ENCODE measurements at regions not wholly inside any gene's neighbourhood (a gene's known extent, or its start where the extent isn't known, plus 50 kb on each side); places are given as distances from the start of the nearest gene placed in this dataset.

DNA sequence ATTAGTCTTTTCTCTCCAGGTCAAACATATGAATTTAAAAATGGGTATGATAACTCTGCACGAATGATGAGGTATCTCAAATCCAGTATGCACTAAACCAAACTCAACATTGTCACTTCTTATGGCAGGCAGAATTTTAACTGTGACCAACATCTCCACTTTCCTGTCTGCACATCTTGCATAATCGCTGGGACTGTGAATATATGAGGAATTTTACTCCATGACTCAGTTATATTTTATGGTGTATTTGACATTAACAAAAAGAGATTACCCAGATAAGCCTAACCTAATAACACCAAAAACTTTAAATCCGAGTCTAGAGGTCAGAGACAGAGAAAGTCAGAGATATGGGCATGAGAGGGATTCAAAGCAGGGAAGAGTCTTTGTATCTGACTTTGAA is 454.5 kb upstream of the SEMA3D start:
- Histone ChIP-seq H3K4me3 (replicated peaks; ENCODE audit: insufficient read depth, low read length) (no peak overlapping the region), H3K27me3 (ENCODE audit: insufficient read depth, poor library complexity, severe bottlenecking) (no peaks in the 10 kb centered on the region), H3K27ac (replicated peaks) (no peak overlapping the region)
- TF ChIP-seq, protein P1, sequence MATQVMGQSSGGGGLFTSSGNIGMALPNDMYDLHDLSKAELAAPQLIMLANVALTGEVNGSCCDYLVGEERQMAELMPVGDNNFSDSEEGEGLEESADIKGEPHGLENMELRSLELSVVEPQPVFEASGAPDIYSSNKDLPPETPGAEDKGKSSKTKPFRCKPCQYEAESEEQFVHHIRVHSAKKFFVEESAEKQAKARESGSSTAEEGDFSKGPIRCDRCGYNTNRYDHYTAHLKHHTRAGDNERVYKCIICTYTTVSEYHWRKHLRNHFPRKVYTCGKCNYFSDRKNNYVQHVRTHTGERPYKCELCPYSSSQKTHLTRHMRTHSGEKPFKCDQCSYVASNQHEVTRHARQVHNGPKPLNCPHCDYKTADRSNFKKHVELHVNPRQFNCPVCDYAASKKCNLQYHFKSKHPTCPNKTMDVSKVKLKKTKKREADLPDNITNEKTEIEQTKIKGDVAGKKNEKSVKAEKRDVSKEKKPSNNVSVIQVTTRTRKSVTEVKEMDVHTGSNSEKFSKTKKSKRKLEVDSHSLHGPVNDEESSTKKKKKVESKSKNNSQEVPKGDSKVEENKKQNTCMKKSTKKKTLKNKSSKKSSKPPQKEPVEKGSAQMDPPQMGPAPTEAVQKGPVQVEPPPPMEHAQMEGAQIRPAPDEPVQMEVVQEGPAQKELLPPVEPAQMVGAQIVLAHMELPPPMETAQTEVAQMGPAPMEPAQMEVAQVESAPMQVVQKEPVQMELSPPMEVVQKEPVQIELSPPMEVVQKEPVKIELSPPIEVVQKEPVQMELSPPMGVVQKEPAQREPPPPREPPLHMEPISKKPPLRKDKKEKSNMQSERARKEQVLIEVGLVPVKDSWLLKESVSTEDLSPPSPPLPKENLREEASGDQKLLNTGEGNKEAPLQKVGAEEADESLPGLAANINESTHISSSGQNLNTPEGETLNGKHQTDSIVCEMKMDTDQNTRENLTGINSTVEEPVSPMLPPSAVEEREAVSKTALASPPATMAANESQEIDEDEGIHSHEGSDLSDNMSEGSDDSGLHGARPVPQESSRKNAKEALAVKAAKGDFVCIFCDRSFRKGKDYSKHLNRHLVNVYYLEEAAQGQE (IDR thresholded peaks at IDR 0.05; ENCODE audit: insufficient replicate concordance, low read depth): no peak
- TF ChIP-seq SPI1 (IDR thresholded peaks at IDR 0.05; ENCODE audit: borderline replicate concordance, low read depth): no peak
- no peak for TF ChIP-seq GABPA (IDR thresholded peaks at IDR 0.05; ENCODE audit: low read depth)
- TF ChIP-seq, protein P2, sequence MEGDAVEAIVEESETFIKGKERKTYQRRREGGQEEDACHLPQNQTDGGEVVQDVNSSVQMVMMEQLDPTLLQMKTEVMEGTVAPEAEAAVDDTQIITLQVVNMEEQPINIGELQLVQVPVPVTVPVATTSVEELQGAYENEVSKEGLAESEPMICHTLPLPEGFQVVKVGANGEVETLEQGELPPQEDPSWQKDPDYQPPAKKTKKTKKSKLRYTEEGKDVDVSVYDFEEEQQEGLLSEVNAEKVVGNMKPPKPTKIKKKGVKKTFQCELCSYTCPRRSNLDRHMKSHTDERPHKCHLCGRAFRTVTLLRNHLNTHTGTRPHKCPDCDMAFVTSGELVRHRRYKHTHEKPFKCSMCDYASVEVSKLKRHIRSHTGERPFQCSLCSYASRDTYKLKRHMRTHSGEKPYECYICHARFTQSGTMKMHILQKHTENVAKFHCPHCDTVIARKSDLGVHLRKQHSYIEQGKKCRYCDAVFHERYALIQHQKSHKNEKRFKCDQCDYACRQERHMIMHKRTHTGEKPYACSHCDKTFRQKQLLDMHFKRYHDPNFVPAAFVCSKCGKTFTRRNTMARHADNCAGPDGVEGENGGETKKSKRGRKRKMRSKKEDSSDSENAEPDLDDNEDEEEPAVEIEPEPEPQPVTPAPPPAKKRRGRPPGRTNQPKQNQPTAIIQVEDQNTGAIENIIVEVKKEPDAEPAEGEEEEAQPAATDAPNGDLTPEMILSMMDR (IDR thresholded peaks at IDR 0.05; ENCODE audit: insufficient read depth, low read length): no peak
- TF ChIP-seq POLR2AphosphoS5 (IDR thresholded peaks at IDR 0.05; ENCODE audit: low read depth): no peak
- no peak for DNase-seq (ENCODE audit: low read depth in 1 of 2, low spot score in 1 of 2)

DNA sequence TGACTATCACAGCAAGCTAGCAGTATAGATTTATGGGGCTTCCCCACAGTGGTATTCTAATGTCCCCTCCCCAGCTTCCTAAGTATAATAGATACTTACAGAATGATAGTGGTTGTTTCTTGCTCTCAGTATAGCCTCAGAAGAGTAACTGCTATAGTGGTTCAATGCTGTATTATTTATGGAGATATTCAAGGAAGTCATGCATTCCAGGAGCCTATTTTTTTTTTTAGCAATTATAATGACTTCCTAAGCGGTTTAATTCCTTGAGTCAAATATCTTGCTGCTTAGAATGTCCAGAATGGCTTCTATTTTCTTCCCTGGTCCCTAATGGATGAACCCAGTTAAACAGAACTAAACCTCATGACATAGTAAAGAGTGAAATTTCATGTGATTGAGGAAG is 451.5 kb upstream of the SEMA3D start:
- TF ChIP-seq GABPA (IDR thresholded peaks at IDR 0.05; ENCODE audit: low read depth): no peak
- TF ChIP-seq, protein P2 (IDR thresholded peaks at IDR 0.05; ENCODE audit: insufficient read depth, low read length): no peak
- TF ChIP-seq SPI1 (IDR thresholded peaks at IDR 0.05; ENCODE audit: borderline replicate concordance, low read depth): no peak
- no peak for TF ChIP-seq POLR2AphosphoS5 (IDR thresholded peaks at IDR 0.05; ENCODE audit: low read depth)
- TF ChIP-seq, protein P1 (IDR thresholded peaks at IDR 0.05; ENCODE audit: insufficient replicate concordance, low read depth): no peak

DNA sequence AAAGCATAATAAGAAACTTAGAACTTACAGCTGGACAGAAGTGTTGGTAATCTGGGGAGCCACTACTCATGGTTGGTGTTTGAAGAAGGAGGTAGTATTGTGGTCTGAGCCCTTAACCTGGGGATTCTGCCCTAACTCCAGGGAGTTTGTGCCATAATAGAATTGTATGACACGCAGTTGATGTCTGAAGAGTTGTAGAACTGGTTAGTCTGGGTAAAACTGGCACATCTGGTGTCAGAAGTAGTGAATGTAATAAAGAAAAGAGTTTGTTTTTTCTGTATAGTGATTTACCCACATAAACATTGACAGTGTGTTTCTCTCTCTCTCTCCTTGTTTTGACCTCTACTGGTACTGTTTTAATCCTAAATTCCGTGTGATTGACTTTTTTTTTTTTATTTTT is 448.1 kb upstream of the SEMA3D start:
- Histone ChIP-seq H3K27ac (replicated peaks) (no peak overlapping the region), H3K27me3 (ENCODE audit: insufficient read depth, poor library complexity, severe bottlenecking) (no peaks in the 10 kb centered on the region), H3K4me3 (replicated peaks; ENCODE audit: insufficient read depth, low read length) (no peak overlapping the region)
- TF ChIP-seq POLR2AphosphoS5 (IDR thresholded peaks at IDR 0.05; ENCODE audit: low read depth): no peak
- TF ChIP-seq, protein P1 (IDR thresholded peaks at IDR 0.05; ENCODE audit: insufficient replicate concordance, low read depth): no peak
- no peak for TF ChIP-seq SPI1 (IDR thresholded peaks at IDR 0.05; ENCODE audit: borderline replicate concordance, low read depth)
- TF ChIP-seq, protein P2 (IDR thresholded peaks at IDR 0.05; ENCODE audit: insufficient read depth, low read length): no peak
- TF ChIP-seq GABPA (IDR thresholded peaks at IDR 0.05; ENCODE audit: low read depth): no peak
- DNase-seq (ENCODE audit: low read depth in 1 of 2, low spot score in 1 of 2): no peak

More for the DNA sequence above, 451.5 kb upstream of the SEMA3D start:
- Histone ChIP-seq H3K27me3 (ENCODE audit: insufficient read depth, poor library complexity, severe bottlenecking) (no peaks in the 10 kb centered on the region), H3K27ac (replicated peaks) (no peak overlapping the region), H3K4me3 (replicated peaks; ENCODE audit: insufficient read depth, low read length) (no peak overlapping the region)
- no peak for DNase-seq (ENCODE audit: low read depth in 1 of 2, low spot score in 1 of 2)

All from HL-60 (cell line).